Tibial nerve (tissue), 4 donors: ENCODE measurements at regions not wholly inside any gene's neighbourhood (a gene's known extent, or its start where the extent isn't known, plus 50 kb on each side); places are given as distances from the start of the nearest gene placed in this dataset.

Experiments used
- DNase-seq, 2 donors: peaks; one replicate each; pipeline ENCODE4 v3.0.0-alpha.2; 2019; ENCODE audit warnings: low spot score in 2 of 2
- H3K27ac ChIP-seq, 4 donors: fragments of 200-600 bp; sonication (generic) in 3 of 4; one replicate each; pipeline ENCODE4 v1.5.1; 2017 to 2019; ENCODE audit warnings: mild to moderate bottlenecking in 1 of 4
- H3K27me3 ChIP-seq, 2 donors: fragments of 200-600 bp; sonication (generic) in 1 of 2; one replicate each; pipeline versions ENCODE4 v1.5.1 to v1.6.0; 2017 to 2019
- H3K36me3 ChIP-seq, 3 donors: fragments of 200-600 bp; sonication (generic); one replicate each; pipeline ENCODE4 v1.5.1; 2018 to 2019
- H3K4me1 ChIP-seq, 4 donors: fragments of 200-600 bp; sonication (generic) in 3 of 4; one replicate each; pipeline ENCODE4 v1.5.1; 2017 to 2019
- H3K4me3 ChIP-seq, 4 donors: fragments of 200-600 bp; sonication (generic) in 3 of 4; one replicate each; pipeline ENCODE4 v1.5.1; 2017 to 2019; ENCODE audit warnings: mild to moderate bottlenecking in 1 of 4, moderate library complexity in 1 of 4
- H3K9me3 ChIP-seq, 4 donors: fragments of 200-600 bp; sonication (generic) in 3 of 4; one replicate each; pipeline ENCODE4 v1.5.1; 2017 to 2019
- CTCF ChIP-seq, 5 experiments: fragments of 200-600 bp in 3 of 5; fragments of 450-650 bp in 2 of 5; sonication (generic) in 3 of 5; IDR thresholded peaks; one replicate each; pipeline ENCODE4 v1.5.1; 2016 to 2019; ENCODE audit warnings: antibody characterized with exemption in 5 of 5, mild to moderate bottlenecking in 3 of 5, moderate library complexity in 2 of 5
- EP300 ChIP-seq, 2 donors: sonication (generic); formaldehyde crosslinking; IDR thresholded peaks; one replicate each; pipeline ENCODE4 v1.6.1; 2017; ENCODE audit warnings: antibody characterized with exemption in 2 of 2, mild to moderate bottlenecking in 1 of 2
- POLR2A ChIP-seq, 2 donors: fragments of 450-650 bp; IDR thresholded peaks; one replicate each; pipeline ENCODE4 v1.6.1; 2017; ENCODE audit warnings: antibody characterized with exemption in 2 of 2, mild to moderate bottlenecking in 2 of 2, moderate library complexity in 2 of 2
- WGBS, 2 donors: methylation state at CpG; one replicate each; pipeline ENCODE4 v1.1.5; 2018; 5-methylcytosine and 5-hydroxymethylcytosine counted together

- H3K9me3 ChIP-seq: no peaks in the 10 kb centered on the region
- H3K27ac ChIP-seq: peak overlapping the region in 1 of 4 donors; percentile 28
- H3K4me3 ChIP-seq: no peak overlapping the region
- no peak for DNase-seq
- H3K27me3 ChIP-seq: no peaks in the 10 kb centered on the region
- H3K4me1 ChIP-seq: peaks cover 0 to 3% (median 0%) of the 10 kb centered on the region in 4 donors
- 55 to 76% methylated on average over 1 of the region's 1 CpG for WGBS, 2 donors
- TF ChIP-seq EP300 (IDR thresholded peaks at IDR 0.05) (peak in 1 of 2 donors; percentile 36), CTCF (IDR thresholded peaks at IDR 0.05) (no peak)
- H3K36me3 ChIP-seq: no peaks in the 10 kb centered on the region
Measured at GRCh38 chr7:20466543-20467021, 135.9 kb downstream of the ITGB8 start.

GRCh38 chr7:20470082-20470481, 139.4 kb downstream of the ITGB8 start:
- Histone ChIP-seq H3K4me1 (peaks cover 0 to 19% (median 2%) of the 10 kb centered on the region in 4 donors), H3K4me3 (no peak overlapping the region), H3K36me3 (no peaks in the 10 kb centered on the region), H3K27me3 (no peaks in the 10 kb centered on the region), H3K9me3 (no peaks in the 10 kb centered on the region), H3K27ac (no peak overlapping the region)
- DNase-seq: no peak
- TF ChIP-seq EP300 (IDR thresholded peaks at IDR 0.05) (no peak), POLR2A (IDR thresholded peaks at IDR 0.05) (no peak), CTCF (IDR thresholded peaks at IDR 0.05) (no peak)
- 54 to 59% methylated on average over 1 of the region's 1 CpG for WGBS, 2 donors

- DNase-seq: no peak
- H3K36me3 ChIP-seq: no peaks in the 10 kb centered on the region
- peak overlapping the region in 2 of 4 donors; percentile 41 to 52 for H3K27ac ChIP-seq
- WGBS, 2 donors: 86 to 87% methylated on average over 1 of the region's 1 CpG
- H3K4me3 ChIP-seq: no peak overlapping the region
- H3K27me3 ChIP-seq: no peaks in the 10 kb centered on the region
- TF ChIP-seq CTCF (IDR thresholded peaks at IDR 0.05) (no peak), EP300 (IDR thresholded peaks at IDR 0.05) (no peak), POLR2A (IDR thresholded peaks at IDR 0.05) (no peak)
- H3K4me1 ChIP-seq: peaks cover 0 to 21% (median 3%) of the 10 kb centered on the region in 4 donors
- no peaks in the 10 kb centered on the region for H3K9me3 ChIP-seq
Measured at GRCh38 chr7:20470726-20471125, 140.0 kb downstream of the ITGB8 start.

GRCh38 chr7:20474249-20474648, 141.2 kb upstream of the ABCB5 start:
- no peak for TF ChIP-seq POLR2A (IDR thresholded peaks at IDR 0.05)
- no peak for TF ChIP-seq CTCF (IDR thresholded peaks at IDR 0.05)
- no peak for TF ChIP-seq EP300 (IDR thresholded peaks at IDR 0.05)
- H3K4me1 ChIP-seq: peaks cover 0 to 20% (median 6%) of the 10 kb centered on the region in 4 donors
- H3K9me3 ChIP-seq: no peaks in the 10 kb centered on the region
- H3K27ac ChIP-seq: peak overlapping the region in 2 of 4 donors; percentile 81 to 83
- DNase-seq: no peak
- H3K4me3 ChIP-seq: no peak overlapping the region
- 46 to 55% methylated on average over 2 of the region's 2 CpGs for WGBS, 2 donors
- H3K36me3 ChIP-seq: no peaks in the 10 kb centered on the region
- H3K27me3 ChIP-seq: no peaks in the 10 kb centered on the region

GRCh38 chr7:20475756-20476155, 139.7 kb upstream of the ABCB5 start:
- Histone ChIP-seq H3K27ac (peak overlapping the region in 3 of 4 donors; percentile 13 to 83 (median 81)), H3K4me1 (peaks cover 0 to 24% (median 8%) of the 10 kb centered on the region in 4 donors), H3K9me3 (no peaks in the 10 kb centered on the region), H3K4me3 (no peak overlapping the region), H3K27me3 (no peaks in the 10 kb centered on the region), H3K36me3 (no peaks in the 10 kb centered on the region)
- DNase-seq: no peak
- TF ChIP-seq EP300 (IDR thresholded peaks at IDR 0.05) (no peak), POLR2A (IDR thresholded peaks at IDR 0.05) (no peak), CTCF (IDR thresholded peaks at IDR 0.05) (no peak)
